ENCODE measurements at regions not wholly inside any gene's neighbourhood (a gene's known extent, or its start where the extent isn't known, plus 50 kb on each side); places are given as distances from the start of the nearest gene placed in this dataset.

DNA sequence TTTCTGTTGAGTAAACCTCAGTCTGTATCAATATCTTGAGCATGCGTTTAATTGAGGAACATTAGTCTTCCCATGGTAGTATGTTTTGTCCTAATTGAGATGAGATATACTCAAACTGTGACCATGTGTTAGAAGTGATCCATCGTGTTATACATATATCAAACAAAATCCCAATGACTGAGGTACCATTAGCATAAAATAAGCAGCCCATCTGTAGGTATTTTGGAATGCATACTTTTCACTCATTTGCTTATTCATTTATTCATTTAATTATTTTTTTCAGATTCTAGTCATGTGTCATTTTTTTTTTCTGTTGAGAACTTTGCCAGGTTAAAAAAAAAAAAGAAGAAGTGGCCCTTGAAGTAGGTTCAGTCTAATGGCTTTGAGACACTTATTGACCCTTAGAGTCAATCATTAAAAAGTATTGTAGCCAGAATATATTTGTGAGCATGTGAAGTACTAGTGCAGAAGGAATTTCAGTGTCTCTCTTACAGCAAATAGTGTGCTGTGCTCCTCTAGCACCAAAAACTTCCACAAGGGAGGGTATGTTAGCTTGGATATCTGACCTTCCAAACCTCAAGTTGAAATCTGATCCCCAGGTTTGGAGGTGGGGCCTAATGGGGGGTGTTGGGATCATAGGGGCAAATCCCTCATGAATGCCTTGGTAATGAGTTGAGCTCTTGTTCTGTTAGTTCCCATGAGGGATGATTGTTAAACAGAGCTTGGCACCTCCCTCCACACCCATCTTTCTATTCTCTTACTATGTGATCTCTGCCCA, 130.8 kb upstream of the NPY2R start:
- TF ChIP-seq POLR2A (IDR thresholded peaks at IDR 0.05), result no peak
- TF ChIP-seq, protein P1, sequence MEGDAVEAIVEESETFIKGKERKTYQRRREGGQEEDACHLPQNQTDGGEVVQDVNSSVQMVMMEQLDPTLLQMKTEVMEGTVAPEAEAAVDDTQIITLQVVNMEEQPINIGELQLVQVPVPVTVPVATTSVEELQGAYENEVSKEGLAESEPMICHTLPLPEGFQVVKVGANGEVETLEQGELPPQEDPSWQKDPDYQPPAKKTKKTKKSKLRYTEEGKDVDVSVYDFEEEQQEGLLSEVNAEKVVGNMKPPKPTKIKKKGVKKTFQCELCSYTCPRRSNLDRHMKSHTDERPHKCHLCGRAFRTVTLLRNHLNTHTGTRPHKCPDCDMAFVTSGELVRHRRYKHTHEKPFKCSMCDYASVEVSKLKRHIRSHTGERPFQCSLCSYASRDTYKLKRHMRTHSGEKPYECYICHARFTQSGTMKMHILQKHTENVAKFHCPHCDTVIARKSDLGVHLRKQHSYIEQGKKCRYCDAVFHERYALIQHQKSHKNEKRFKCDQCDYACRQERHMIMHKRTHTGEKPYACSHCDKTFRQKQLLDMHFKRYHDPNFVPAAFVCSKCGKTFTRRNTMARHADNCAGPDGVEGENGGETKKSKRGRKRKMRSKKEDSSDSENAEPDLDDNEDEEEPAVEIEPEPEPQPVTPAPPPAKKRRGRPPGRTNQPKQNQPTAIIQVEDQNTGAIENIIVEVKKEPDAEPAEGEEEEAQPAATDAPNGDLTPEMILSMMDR (IDR thresholded peaks at IDR 0.05), result no peak
